ENCODE measurements at regions not wholly inside any gene's neighbourhood (a gene's known extent, or its start where the extent isn't known, plus 50 kb on each side); places are given as distances from the start of the nearest gene placed in this dataset.

- TF ChIP-seq CTCF (IDR thresholded peaks at IDR 0.05) (no peak), POLR2A (IDR thresholded peaks at IDR 0.05) (no peak), POLR2AphosphoS5 (IDR thresholded peaks at IDR 0.05; ENCODE audit: insufficient read depth in 1 of 2, low read depth in 1 of 2) (no peak)
These were observed 204.7 kb upstream of the TMTC4 start for GRCh38 chr13:100879255-100879654.

Data from vagina (tissue), 2 donors.